ENCODE measurements at regions not wholly inside any gene's neighbourhood (a gene's known extent, or its start where the extent isn't known, plus 50 kb on each side); places are given as distances from the start of the nearest gene placed in this dataset.

DNA sequence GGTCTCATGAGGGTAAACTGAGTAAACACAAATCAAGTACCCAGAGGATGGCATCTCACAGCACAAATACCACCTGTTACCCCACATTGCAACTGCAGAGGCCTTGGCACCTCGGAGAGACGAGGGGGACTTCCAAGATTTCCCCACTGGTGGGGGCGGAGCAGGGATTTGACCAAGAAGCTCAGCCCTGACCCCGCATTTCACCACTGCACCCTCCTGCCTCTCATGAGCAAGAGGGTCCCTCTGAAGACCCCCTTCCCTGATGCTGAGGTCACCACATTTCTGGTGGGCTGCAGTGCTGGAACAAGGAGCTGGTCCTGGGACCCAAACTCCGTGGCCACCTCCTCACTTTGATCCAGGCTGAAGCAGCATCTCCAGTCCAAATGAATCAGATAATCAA, 342.4 kb downstream of the NPHP4 start:
- intact Hi-C loops (cut with DNase I) = no loop called here
- WGBS, 2 donors = 62 to 71% methylated on average over 5 of the region's 5 CpGs
- Histone ChIP-seq H3K9me3 (no peaks in the 10 kb centered on the region), H3K36me3 (replicated peaks in 1 of 2; ENCODE audit: insufficient read depth in 1 of 2, low read depth in 2 of 2) (no peaks in the 10 kb centered on the region), H3K27me3 (peaks cover 0 to 12% of the 10 kb centered on the region in 2 donors), H3K4me3 (no peak overlapping the region), H3K4me1 (peaks cover 6% of the 10 kb centered on the region), H3K27ac (no peak overlapping the region)
- TF ChIP-seq, protein P1, sequence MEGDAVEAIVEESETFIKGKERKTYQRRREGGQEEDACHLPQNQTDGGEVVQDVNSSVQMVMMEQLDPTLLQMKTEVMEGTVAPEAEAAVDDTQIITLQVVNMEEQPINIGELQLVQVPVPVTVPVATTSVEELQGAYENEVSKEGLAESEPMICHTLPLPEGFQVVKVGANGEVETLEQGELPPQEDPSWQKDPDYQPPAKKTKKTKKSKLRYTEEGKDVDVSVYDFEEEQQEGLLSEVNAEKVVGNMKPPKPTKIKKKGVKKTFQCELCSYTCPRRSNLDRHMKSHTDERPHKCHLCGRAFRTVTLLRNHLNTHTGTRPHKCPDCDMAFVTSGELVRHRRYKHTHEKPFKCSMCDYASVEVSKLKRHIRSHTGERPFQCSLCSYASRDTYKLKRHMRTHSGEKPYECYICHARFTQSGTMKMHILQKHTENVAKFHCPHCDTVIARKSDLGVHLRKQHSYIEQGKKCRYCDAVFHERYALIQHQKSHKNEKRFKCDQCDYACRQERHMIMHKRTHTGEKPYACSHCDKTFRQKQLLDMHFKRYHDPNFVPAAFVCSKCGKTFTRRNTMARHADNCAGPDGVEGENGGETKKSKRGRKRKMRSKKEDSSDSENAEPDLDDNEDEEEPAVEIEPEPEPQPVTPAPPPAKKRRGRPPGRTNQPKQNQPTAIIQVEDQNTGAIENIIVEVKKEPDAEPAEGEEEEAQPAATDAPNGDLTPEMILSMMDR (IDR thresholded peaks at IDR 0.05) = no peak
- TF ChIP-seq POLR2A (IDR thresholded peaks at IDR 0.05) = no peak
- DNase-seq = no peak
- no peak for ATAC-seq

DNA sequence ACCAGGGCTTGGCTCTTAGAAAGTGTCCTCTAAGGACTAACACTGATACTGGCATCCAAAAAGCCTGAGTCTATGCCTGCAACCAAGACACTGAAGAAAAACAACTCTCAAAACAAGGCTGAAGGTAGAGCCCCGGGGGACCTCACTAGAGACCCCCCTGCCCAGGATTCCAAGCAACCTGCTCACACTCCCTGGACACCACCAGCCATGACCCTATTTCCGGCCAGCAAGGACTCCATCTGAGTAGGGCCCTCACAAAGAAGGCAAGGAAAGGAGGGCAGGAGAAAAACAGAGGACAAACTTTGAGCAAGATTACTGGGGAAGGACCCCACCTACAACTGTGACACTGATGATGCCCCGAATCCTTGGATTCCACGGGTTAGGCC, 343.1 kb downstream of the NPHP4 start:
- WGBS, 2 donors = 62 to 73% methylated on average over 2 to 4 of the region's 4 CpGs
- TF ChIP-seq, protein P1 (IDR thresholded peaks at IDR 0.05) = no peak
- TF ChIP-seq POLR2A (IDR thresholded peaks at IDR 0.05) = no peak
- no peaks in the 10 kb centered on the region for H3K36me3 ChIP-seq (replicated peaks in 1 of 2; ENCODE audit: insufficient read depth in 1 of 2, low read depth in 2 of 2)
- H3K4me1 ChIP-seq = peaks cover 6% of the 10 kb centered on the region
- H3K9me3 ChIP-seq = no peaks in the 10 kb centered on the region
- H3K27ac ChIP-seq = no peak overlapping the region
- H3K27me3 ChIP-seq = peaks cover 0 to 12% of the 10 kb centered on the region in 2 donors
- no peak for DNase-seq
- ATAC-seq = no peak
- intact Hi-C loops (cut with DNase I) = no loop called here
- no peak overlapping the region for H3K4me3 ChIP-seq

- 67 to 73% methylated on average over 9 to 10 of the region's 10 CpGs for WGBS, 2 donors
Observed at GRCh38 chr1:5648410-5649165, 343.6 kb downstream of the NPHP4 start.

GRCh38 chr1:5647234-5647633, 345.0 kb downstream of the NPHP4 start:
- WGBS, 2 donors = 27 to 35% methylated on average over 3 to 7 of the region's 7 CpGs
- Histone ChIP-seq H3K4me1 (peaks cover 5% of the 10 kb centered on the region), H3K9me3 (no peaks in the 10 kb centered on the region), H3K27ac (no peak overlapping the region), H3K27me3 (peaks cover 0 to 12% of the 10 kb centered on the region in 2 donors), H3K4me3 (no peak overlapping the region), H3K36me3 (replicated peaks in 1 of 2; ENCODE audit: insufficient read depth in 1 of 2, low read depth in 2 of 2) (no peaks in the 10 kb centered on the region)
- TF ChIP-seq POLR2A (IDR thresholded peaks at IDR 0.05) = no peak
- TF ChIP-seq, protein P1 (IDR thresholded peaks at IDR 0.05) = no peak
- intact Hi-C loops (cut with DNase I) = no loop called here
- ATAC-seq (no peak), DNase-seq (no peak)

More at GRCh38 chr1:5648410-5649165, 343.6 kb downstream of the NPHP4 start:
- Histone ChIP-seq H3K27me3 (peaks cover 0 to 12% of the 10 kb centered on the region in 2 donors), H3K4me1 (peaks cover 6% of the 10 kb centered on the region), H3K36me3 (replicated peaks in 1 of 2; ENCODE audit: insufficient read depth in 1 of 2, low read depth in 2 of 2) (no peaks in the 10 kb centered on the region), H3K4me3 (no peak overlapping the region), H3K27ac (no peak overlapping the region), H3K9me3 (no peaks in the 10 kb centered on the region)
- intact Hi-C loops (cut with DNase I) = no loop called here
- DNase-seq (no peak), ATAC-seq (no peak)
- TF ChIP-seq, protein P1 (IDR thresholded peaks at IDR 0.05) = no peak
- TF ChIP-seq POLR2A (IDR thresholded peaks at IDR 0.05) = no peak

All from body of pancreas (tissue), 4 donors.